ENCODE measurements at regions not wholly inside any gene's neighbourhood (a gene's known extent, or its start where the extent isn't known, plus 50 kb on each side); places are given as distances from the start of the nearest gene placed in this dataset.

DNA sequence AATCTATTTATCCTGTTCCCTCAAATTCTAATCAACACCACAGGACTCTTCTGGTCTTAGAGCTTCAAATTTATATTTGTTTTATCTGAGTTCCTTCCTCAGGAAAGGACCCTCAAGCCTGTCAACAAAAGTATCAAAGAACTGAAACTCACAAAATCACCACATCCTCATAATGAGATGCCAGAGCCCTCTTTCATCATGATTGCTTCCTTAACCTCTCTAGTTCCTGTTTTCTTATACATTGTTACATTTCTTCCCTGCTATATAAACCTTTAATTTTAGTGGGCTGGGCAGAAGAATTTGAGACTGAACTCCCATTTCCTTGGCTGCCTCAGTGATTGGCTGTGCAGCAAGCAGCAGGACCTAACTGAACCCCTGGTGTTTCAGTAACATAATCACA, 189.7 kb downstream of the ZNF248 start:
- TF ChIP-seq, protein P1, sequence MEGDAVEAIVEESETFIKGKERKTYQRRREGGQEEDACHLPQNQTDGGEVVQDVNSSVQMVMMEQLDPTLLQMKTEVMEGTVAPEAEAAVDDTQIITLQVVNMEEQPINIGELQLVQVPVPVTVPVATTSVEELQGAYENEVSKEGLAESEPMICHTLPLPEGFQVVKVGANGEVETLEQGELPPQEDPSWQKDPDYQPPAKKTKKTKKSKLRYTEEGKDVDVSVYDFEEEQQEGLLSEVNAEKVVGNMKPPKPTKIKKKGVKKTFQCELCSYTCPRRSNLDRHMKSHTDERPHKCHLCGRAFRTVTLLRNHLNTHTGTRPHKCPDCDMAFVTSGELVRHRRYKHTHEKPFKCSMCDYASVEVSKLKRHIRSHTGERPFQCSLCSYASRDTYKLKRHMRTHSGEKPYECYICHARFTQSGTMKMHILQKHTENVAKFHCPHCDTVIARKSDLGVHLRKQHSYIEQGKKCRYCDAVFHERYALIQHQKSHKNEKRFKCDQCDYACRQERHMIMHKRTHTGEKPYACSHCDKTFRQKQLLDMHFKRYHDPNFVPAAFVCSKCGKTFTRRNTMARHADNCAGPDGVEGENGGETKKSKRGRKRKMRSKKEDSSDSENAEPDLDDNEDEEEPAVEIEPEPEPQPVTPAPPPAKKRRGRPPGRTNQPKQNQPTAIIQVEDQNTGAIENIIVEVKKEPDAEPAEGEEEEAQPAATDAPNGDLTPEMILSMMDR (IDR thresholded peaks at IDR 0.05): no peak
- no peak for TF ChIP-seq POLR2A (IDR thresholded peaks at IDR 0.05)
